ENCODE measurements at regions not wholly inside any gene's neighbourhood (a gene's known extent, or its start where the extent isn't known, plus 50 kb on each side); places are given as distances from the start of the nearest gene placed in this dataset.

GRCh38 chr2:109065391-109065734, 63.6 kb upstream of the SH3RF3 start:
- TF ChIP-seq, protein P1, sequence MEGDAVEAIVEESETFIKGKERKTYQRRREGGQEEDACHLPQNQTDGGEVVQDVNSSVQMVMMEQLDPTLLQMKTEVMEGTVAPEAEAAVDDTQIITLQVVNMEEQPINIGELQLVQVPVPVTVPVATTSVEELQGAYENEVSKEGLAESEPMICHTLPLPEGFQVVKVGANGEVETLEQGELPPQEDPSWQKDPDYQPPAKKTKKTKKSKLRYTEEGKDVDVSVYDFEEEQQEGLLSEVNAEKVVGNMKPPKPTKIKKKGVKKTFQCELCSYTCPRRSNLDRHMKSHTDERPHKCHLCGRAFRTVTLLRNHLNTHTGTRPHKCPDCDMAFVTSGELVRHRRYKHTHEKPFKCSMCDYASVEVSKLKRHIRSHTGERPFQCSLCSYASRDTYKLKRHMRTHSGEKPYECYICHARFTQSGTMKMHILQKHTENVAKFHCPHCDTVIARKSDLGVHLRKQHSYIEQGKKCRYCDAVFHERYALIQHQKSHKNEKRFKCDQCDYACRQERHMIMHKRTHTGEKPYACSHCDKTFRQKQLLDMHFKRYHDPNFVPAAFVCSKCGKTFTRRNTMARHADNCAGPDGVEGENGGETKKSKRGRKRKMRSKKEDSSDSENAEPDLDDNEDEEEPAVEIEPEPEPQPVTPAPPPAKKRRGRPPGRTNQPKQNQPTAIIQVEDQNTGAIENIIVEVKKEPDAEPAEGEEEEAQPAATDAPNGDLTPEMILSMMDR (IDR thresholded peaks at IDR 0.05; ENCODE audit: low read depth, low read length, missing control alignments), result no peak
- no peak overlapping the region for H3K4me3 ChIP-seq (ENCODE audit: low read depth, low read length)
- in situ Hi-C loops (cut with HindIII; ENCODE audit: low sequenced_read_pairs), result no loop called here

DNA sequence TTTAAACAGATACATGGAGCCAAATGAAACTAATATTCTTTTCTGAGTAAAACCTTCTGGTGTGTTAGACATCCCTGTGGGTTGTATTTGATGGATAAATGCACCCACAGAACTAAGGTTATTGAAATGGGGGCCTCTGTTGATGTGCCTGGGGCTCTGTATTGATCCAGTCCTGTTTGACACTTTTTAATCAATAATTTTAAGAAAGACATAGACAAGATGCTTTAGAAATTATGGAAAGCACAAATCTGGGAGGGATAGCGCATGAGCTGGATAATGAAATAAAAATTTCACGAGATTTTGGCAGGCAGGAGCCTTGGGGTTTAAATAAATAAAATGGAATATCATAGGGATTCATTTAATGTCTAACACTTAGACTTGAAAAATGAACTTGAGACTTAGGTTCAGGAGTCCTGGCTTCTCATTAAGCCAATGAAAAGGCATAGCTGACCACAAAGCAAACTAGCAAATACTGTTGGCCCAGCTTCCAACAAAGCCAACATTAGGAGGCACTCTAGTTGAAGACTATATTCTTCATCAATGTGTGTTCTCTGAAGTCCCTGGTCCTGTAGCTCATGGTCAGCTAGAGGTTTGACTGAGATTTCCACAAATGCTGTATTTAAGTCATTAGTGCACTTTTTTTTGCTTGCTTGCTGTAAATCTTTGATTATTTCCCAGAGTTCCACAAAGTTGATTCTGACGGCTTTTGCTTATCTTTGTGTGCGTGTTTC, 64.2 kb upstream of the SH3RF3 start:
- TF ChIP-seq, protein P1 (IDR thresholded peaks at IDR 0.05; ENCODE audit: low read depth, low read length, missing control alignments), result no peak
- no peak overlapping the region for H3K4me3 ChIP-seq (ENCODE audit: low read depth, low read length)
- in situ Hi-C loops (cut with HindIII; ENCODE audit: low sequenced_read_pairs), result loop anchor here (5.0 kb wide), 1 partner anchor 43 kb away; no protein-coding TSS in a partner anchor
- DNase-seq (ENCODE audit: low read depth), result no peak

More at GRCh38 chr2:109065391-109065734, 63.6 kb upstream of the SH3RF3 start:
- no peak for DNase-seq (ENCODE audit: low read depth)

- TF ChIP-seq, protein P1 (IDR thresholded peaks at IDR 0.05; ENCODE audit: low read depth, low read length, missing control alignments), result no peak
- no peak overlapping the region for H3K4me3 ChIP-seq (ENCODE audit: low read depth, low read length)
- in situ Hi-C loops (cut with HindIII; ENCODE audit: low sequenced_read_pairs), result loop anchor here (5.0 kb wide), 1 partner anchor 41 kb away; no protein-coding TSS in a partner anchor
- DNase-seq (ENCODE audit: low read depth), result no peak
These were observed 65.9 kb upstream of the SH3RF3 start for GRCh38 chr2:109062859-109063700.

- TF ChIP-seq, protein P1 (IDR thresholded peaks at IDR 0.05; ENCODE audit: low read depth, low read length, missing control alignments), result no peak
- H3K4me3 ChIP-seq (ENCODE audit: low read depth, low read length), result no peak overlapping the region
- in situ Hi-C loops (cut with HindIII; ENCODE audit: low sequenced_read_pairs), result loop anchor here (5.0 kb wide), 1 partner anchor 40 kb away; no protein-coding TSS in a partner anchor
- no peak for DNase-seq (ENCODE audit: low read depth)
These were observed 66.7 kb upstream of the SH3RF3 start for GRCh38 chr2:109062145-109062858.

- no peak for DNase-seq (ENCODE audit: low read depth)
- no peak overlapping the region for H3K4me3 ChIP-seq (ENCODE audit: low read depth, low read length)
- TF ChIP-seq, protein P1 (IDR thresholded peaks at IDR 0.05; ENCODE audit: low read depth, low read length, missing control alignments), result no peak
- in situ Hi-C loops (cut with HindIII; ENCODE audit: low sequenced_read_pairs), result loop anchor here (5.0 kb wide), 1 partner anchor 39 kb away; no protein-coding TSS in a partner anchor
These were observed 67.3 kb upstream of the SH3RF3 start for GRCh38 chr2:109061736-109062135.

DNA sequence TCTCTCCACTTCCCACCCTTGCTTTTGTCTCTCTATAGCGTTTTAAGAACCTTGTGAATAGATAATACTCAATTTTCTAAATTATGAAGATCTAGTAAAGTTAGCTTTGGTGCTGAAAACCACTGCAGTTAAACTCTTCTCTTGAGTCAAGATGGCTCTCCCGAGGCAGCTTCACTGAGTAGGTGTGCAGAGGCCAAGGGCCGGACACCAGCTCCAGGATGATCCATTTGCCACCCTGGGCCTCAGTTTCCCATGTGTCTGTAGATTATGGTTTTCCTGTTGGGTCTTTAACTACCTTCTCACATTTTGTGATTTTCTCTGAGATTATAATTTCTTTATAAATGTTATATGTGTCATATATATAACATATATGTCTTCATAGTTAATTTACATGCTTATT, 68.5 kb upstream of the SH3RF3 start:
- in situ Hi-C loops (cut with HindIII; ENCODE audit: low sequenced_read_pairs), result loop anchor here (5.0 kb wide), 1 partner anchor 38 kb away; no protein-coding TSS in a partner anchor
- TF ChIP-seq, protein P1 (IDR thresholded peaks at IDR 0.05; ENCODE audit: low read depth, low read length, missing control alignments), result no peak
- DNase-seq (ENCODE audit: low read depth), result no peak
- H3K4me3 ChIP-seq (ENCODE audit: low read depth, low read length), result no peak overlapping the region

Data from astrocyte of the cerebellum (primary cell).